Kidney (tissue), 13 donors: ENCODE measurements at regions not wholly inside any gene's neighbourhood (a gene's known extent, or its start where the extent isn't known, plus 50 kb on each side); places are given as distances from the start of the nearest gene placed in this dataset.

Experiments used
- DNase-seq, 5 donors: peaks; one replicate each; pipeline ENCODE4 v3.0.0-alpha.2; 2013 to 2020
- FAIRE-seq: peaks from 2 replicates; lab custom pipeline; 2012; peaks lifted over from hg19 to GRCh38; lab: Jason Lieb, UNC
- H3K27ac ChIP-seq, 2 donors: one replicate each; pipeline ENCODE4 v1.7.0; 2013; ENCODE audit warnings: low read depth in 2 of 2, low read length in 2 of 2, inconsistent platforms in 1 of 2
- H3K27me3 ChIP-seq: one replicate; pipeline ENCODE4 v1.7.1; 2013; ENCODE audit warnings: low read length, inconsistent platforms; ENCODE audit not compliant: control insufficient read depth, insufficient read depth
- H3K36me3 ChIP-seq, 3 donors: one replicate each; pipeline versions ENCODE4 v1.7.0 to v1.7.1; 2013; ENCODE audit warnings: low read length in 3 of 3, control low read depth in 1 of 3, inconsistent platforms in 1 of 3; ENCODE audit not compliant: insufficient read depth in 3 of 3, control insufficient read depth in 2 of 3
- H3K4me1 ChIP-seq, 3 donors: one replicate each; pipeline versions ENCODE4 v1.7.0 to v1.7.1; 2013; ENCODE audit warnings: low read length in 3 of 3, inconsistent platforms in 1 of 3, low read depth in 1 of 3; ENCODE audit not compliant: control insufficient read depth in 2 of 3, insufficient read depth in 2 of 3
- H3K4me3 ChIP-seq, 3 donors: one replicate each; pipeline versions ENCODE4 v1.7.0 to v1.8.1; 2013; ENCODE audit warnings: low read length in 3 of 3, control low read depth in 1 of 3, inconsistent platforms in 1 of 3
- H3K9ac ChIP-seq, 3 donors: one replicate each; pipeline versions ENCODE4 v1.7.0 to v1.7.1; 2013; ENCODE audit warnings: low read length in 3 of 3, control low read depth in 1 of 3, inconsistent platforms in 1 of 3
- H3K9me3 ChIP-seq, 3 donors: one replicate each; pipeline versions ENCODE4 v1.7.0 to v1.7.1; 2013; ENCODE audit warnings: low read length in 3 of 3, control low read depth in 1 of 3, inconsistent platforms in 1 of 3; ENCODE audit not compliant: control insufficient read depth in 2 of 3, insufficient read depth in 1 of 3
- intact Hi-C: fragments of 100-400 bp; cut with DNase I; formaldehyde crosslinking; loops from one replicate; pipeline ENCODE4 v1.11.1; 2022
- TF ChIP-seq, protein P1 (sequence below): IDR thresholded peaks from 3 replicates; pipeline ENCODE4 v1.5.1; 2012; ENCODE audit warnings: mild to moderate bottlenecking, moderate library complexity, borderline replicate concordance; ENCODE audit not compliant: insufficient read depth; ENCODE audit errors: extremely low read depth
- donor health status: control.
- donor health status: control.
- donor health status: control.
- donor health status: control.
- donor health status: control.
- donor health status: DM: yes; HTN: yes; CAD: no.
- donor health status: Normal renal cell carcinoma (clear cell type).

DNA sequence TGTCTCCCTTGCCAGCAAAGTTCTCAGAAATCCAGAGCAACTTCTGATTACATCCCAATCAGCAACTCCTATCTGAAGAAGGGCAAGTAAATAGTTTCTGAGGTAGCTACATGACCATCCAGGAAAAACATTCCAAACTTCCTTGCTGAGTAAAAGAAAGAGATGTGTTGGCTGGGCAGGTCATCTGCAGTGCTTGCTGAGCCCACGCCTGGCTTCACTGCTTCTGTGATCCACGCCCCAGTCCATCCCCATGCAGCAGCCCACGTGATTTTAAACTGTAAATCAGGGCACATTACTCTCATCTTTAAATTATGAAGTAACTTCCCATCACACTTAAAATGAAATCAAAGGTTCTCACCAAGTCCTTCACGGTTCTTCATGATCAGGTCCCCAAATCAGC lies 603.6 kb downstream of the QKI start:
- H3K27me3 ChIP-seq, result no peaks in the 10 kb centered on the region
- H3K9me3 ChIP-seq, result peaks cover 0 to 2% (median 0%) of the 10 kb centered on the region in 3 donors
- no peak overlapping the region for H3K4me3 ChIP-seq
- intact Hi-C loops, result no loop called here
- no peaks in the 10 kb centered on the region for H3K36me3 ChIP-seq
- H3K4me1 ChIP-seq, result no peaks in the 10 kb centered on the region
- TF ChIP-seq, protein P1, sequence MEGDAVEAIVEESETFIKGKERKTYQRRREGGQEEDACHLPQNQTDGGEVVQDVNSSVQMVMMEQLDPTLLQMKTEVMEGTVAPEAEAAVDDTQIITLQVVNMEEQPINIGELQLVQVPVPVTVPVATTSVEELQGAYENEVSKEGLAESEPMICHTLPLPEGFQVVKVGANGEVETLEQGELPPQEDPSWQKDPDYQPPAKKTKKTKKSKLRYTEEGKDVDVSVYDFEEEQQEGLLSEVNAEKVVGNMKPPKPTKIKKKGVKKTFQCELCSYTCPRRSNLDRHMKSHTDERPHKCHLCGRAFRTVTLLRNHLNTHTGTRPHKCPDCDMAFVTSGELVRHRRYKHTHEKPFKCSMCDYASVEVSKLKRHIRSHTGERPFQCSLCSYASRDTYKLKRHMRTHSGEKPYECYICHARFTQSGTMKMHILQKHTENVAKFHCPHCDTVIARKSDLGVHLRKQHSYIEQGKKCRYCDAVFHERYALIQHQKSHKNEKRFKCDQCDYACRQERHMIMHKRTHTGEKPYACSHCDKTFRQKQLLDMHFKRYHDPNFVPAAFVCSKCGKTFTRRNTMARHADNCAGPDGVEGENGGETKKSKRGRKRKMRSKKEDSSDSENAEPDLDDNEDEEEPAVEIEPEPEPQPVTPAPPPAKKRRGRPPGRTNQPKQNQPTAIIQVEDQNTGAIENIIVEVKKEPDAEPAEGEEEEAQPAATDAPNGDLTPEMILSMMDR, result no peak
- no peak overlapping the region for H3K27ac ChIP-seq
- DNase-seq (no peak), FAIRE-seq (no peak)
- H3K9ac ChIP-seq, result no peak overlapping the region

DNA sequence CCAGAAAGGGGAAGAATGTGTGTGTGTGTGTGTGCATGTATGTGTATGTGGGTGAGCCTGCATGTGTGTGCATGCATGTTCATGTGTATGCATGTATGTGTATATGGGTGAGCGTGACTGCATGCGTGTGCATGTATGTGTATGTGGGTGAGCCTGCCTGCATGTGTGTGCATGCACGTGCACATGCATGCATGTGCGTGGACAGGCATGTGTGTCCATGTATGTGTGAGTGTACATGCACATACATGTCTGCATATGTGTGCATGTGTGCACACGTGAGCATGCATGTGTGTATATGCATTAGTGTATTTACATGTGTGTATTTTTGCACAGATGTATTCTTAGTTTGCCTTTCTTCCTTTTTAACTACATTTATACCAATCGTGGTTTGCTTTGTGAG lies 601.5 kb downstream of the QKI start:
- no peak for FAIRE-seq
- no peak for DNase-seq
- H3K9ac ChIP-seq, result no peak overlapping the region
- no peaks in the 10 kb centered on the region for H3K27me3 ChIP-seq
- no peak overlapping the region for H3K4me3 ChIP-seq
- peaks cover 0 to 2% (median 0%) of the 10 kb centered on the region in 3 donors for H3K9me3 ChIP-seq
- intact Hi-C loops, result no loop called here
- H3K27ac ChIP-seq, result no peak overlapping the region
- no peaks in the 10 kb centered on the region for H3K36me3 ChIP-seq
- no peaks in the 10 kb centered on the region for H3K4me1 ChIP-seq
- TF ChIP-seq, protein P1, result no peak

DNA sequence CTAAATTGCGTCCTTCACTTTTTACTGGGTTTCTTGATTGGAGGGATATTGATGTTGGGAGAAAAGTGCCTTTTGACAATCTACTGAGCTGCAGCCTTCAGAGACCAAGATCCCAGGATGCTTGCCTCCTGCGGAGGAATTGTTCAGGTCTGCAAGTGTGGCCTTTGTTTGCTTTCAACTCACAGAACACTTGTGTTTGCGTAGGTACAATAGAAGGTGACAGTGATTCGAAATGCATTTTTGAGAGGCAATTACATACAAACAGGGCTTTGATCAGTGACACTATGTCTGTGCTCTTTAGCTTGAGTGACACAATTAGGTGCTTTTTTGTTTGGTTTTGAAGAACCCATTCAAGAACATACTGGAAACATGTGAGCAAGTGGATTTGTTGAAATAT lies 600.6 kb downstream of the QKI start:
- FAIRE-seq (no peak), DNase-seq (no peak)
- Histone ChIP-seq H3K4me1 (no peaks in the 10 kb centered on the region), H3K4me3 (no peak overlapping the region), H3K36me3 (no peaks in the 10 kb centered on the region), H3K27me3 (no peaks in the 10 kb centered on the region), H3K27ac (no peak overlapping the region), H3K9me3 (peaks cover 0 to 2% (median 0%) of the 10 kb centered on the region in 3 donors), H3K9ac (no peak overlapping the region)
- TF ChIP-seq, protein P1, result no peak
- intact Hi-C loops, result no loop called here

GRCh38 chr6:164014346-164015087 lies 600.0 kb downstream of the QKI start:
- Histone ChIP-seq H3K9me3 (peaks cover 0 to 2% (median 0%) of the 10 kb centered on the region in 3 donors), H3K4me1 (no peaks in the 10 kb centered on the region), H3K9ac (no peak overlapping the region), H3K36me3 (no peaks in the 10 kb centered on the region), H3K27ac (no peak overlapping the region), H3K27me3 (no peaks in the 10 kb centered on the region), H3K4me3 (no peak overlapping the region)
- no peak for DNase-seq
- TF ChIP-seq, protein P1, result no peak
- FAIRE-seq, result no peak
- intact Hi-C loops, result no loop called here
